ENCODE measurements at regions not wholly inside any gene's neighbourhood (a gene's known extent, or its start where the extent isn't known, plus 50 kb on each side); places are given as distances from the start of the nearest gene placed in this dataset.
"Not testable (repeated sequence)": the region's sequence is repeated elsewhere in the genome, so short reads cannot be mapped to it uniquely, and the experiment has no call there.

GRCh38 chr2:82268446-82268845 lies 1963.9 kb upstream of the LRRTM1 start:
- no peak for DNase-seq

- no peak for DNase-seq
Observed at GRCh38 chr2:82260521-82260920, 1956.0 kb upstream of the LRRTM1 start.

- no peak for DNase-seq
Observed at GRCh38 chr2:82259551-82259950, 1955.0 kb upstream of the LRRTM1 start.

GRCh38 chr2:82257796-82258555 lies 1953.4 kb upstream of the LRRTM1 start:
- no peak for DNase-seq

GRCh38 chr2:82256983-82257632 lies 1952.6 kb upstream of the LRRTM1 start:
- peak; percentile 34 for DNase-seq

GRCh38 chr2:82256288-82256687 lies 1951.7 kb upstream of the LRRTM1 start:
- no peak for DNase-seq

GRCh38 chr2:82254728-82255127 lies 1950.2 kb upstream of the LRRTM1 start:
- DNase-seq = no peak

- DNase-seq = no peak
Observed at GRCh38 chr2:82246220-82246775, 1941.7 kb upstream of the LRRTM1 start.

GRCh38 chr2:82239176-82239575 lies 1934.6 kb upstream of the LRRTM1 start:
- no peak for DNase-seq

- DNase-seq = no peak
Observed at GRCh38 chr2:82237994-82238662, 1933.6 kb upstream of the LRRTM1 start.

- DNase-seq = no peak
Observed at GRCh38 chr2:82234283-82234874, 1929.8 kb upstream of the LRRTM1 start.

GRCh38 chr2:82233806-82234205 lies 1929.3 kb upstream of the LRRTM1 start:
- no peak for DNase-seq

GRCh38 chr2:82230406-82230805 lies 1925.9 kb upstream of the LRRTM1 start:
- no peak for DNase-seq

- DNase-seq = no peak
Observed at GRCh38 chr2:82226441-82226840, 1921.9 kb upstream of the LRRTM1 start.

GRCh38 chr2:82224301-82224940 lies 1919.9 kb upstream of the LRRTM1 start:
- DNase-seq = no peak

GRCh38 chr2:82215212-82215611 lies 1910.7 kb upstream of the LRRTM1 start:
- DNase-seq = no peak

GRCh38 chr2:82199493-82199852 lies 1894.9 kb upstream of the LRRTM1 start:
- no peak for DNase-seq

- DNase-seq = no peak
Observed at GRCh38 chr2:82198809-82199492, 1894.4 kb upstream of the LRRTM1 start.

GRCh38 chr2:82182270-82182669 lies 1877.7 kb upstream of the LRRTM1 start:
- DNase-seq = no peak

GRCh38 chr2:82175210-82175609 lies 1870.7 kb upstream of the LRRTM1 start:
- not testable (repeated sequence) for DNase-seq

GRCh38 chr2:82172483-82172882 lies 1867.9 kb upstream of the LRRTM1 start:
- no peak for DNase-seq

- DNase-seq = no peak
Observed at GRCh38 chr2:82169379-82169778, 1864.8 kb upstream of the LRRTM1 start.

Data from hindlimb muscle (tissue), 1 donor.